GM12878 (cell line): ENCODE measurements at regions not wholly inside any gene's neighbourhood (a gene's known extent, or its start where the extent isn't known, plus 50 kb on each side); places are given as distances from the start of the nearest gene placed in this dataset.

Experiments
- ATAC-seq: fragments of 200-7000 bp; cut with Tn5 transposase; 3 replicates; pipeline ENCODE4 v1.9.1; 2020; ENCODE audit warnings: mild to moderate bottlenecking, moderate library complexity
- BruUV-seq: library from RNA; stranded (reverse); fragments of 400-500 nt; replicated peaks from 2 replicates; lab custom pipeline; 2021; lab: Mats Ljungman, UMichigan
- CTCF ChIA-PET: fragments of 300-600 bp; sonication (Branson Sonifier 250); formaldehyde crosslinking; extraction: SDS; loops from one replicate; lab custom pipeline; 2021; ENCODE audit warnings: inconsistent platforms; lab: Yijun Ruan, JAX
- POLR2A ChIA-PET: fragments of 350-600 bp; formaldehyde crosslinking; extraction: SDS; loops from one replicate; lab custom pipeline; 2021; ENCODE audit warnings: inconsistent platforms; lab: Charles Lee
- RAD21 ChIA-PET: fragments of 300-600 bp; sonication (Branson Sonifier 250); formaldehyde crosslinking; loops from one replicate; lab custom pipeline; 2023; ENCODE audit warnings: antibody characterized with exemption; ENCODE audit not compliant: unreplicated experiment; lab: Charles Lee
- SMC1A ChIA-PET: fragments of 300-600 bp; sonication (Branson Sonifier 250); formaldehyde crosslinking; loops from one replicate; lab custom pipeline; 2023; ENCODE audit not compliant: unreplicated experiment, uncharacterized antibody; lab: Charles Lee
- DNase-seq: peaks from one replicate; pipeline ENCODE4 v3.0.0-alpha.2; 2011; ENCODE audit warnings: low read depth, low spot score
- FAIRE-seq: peaks from 3 replicates; lab custom pipeline; 2011; peaks lifted over from hg19 to GRCh38; lab: Jason Lieb, UNC
- H2AFZ ChIP-seq: 2 replicates; pipeline ENCODE4 v1.6.0; 2011; ENCODE audit warnings: low read depth, low read length, control low read depth; ENCODE audit not compliant: control insufficient read depth
- H3K27ac ChIP-seq: 2 replicates; pipeline ENCODE4 v1.5.1; 2011; ENCODE audit warnings: control low read depth; ENCODE audit not compliant: control insufficient read depth, insufficient read depth
- H3K27me3 ChIP-seq, 2 experiments: replicated peaks in 1 of 2; 2 replicates each; pipeline versions ENCODE4 v1.6.0 to v1.6.1; 2011; ENCODE audit warnings: low read length in 1 of 2; ENCODE audit not compliant: control insufficient read depth in 2 of 2, insufficient read depth in 2 of 2
- H3K36me3 ChIP-seq, 2 experiments: 2 replicates each; pipeline ENCODE4 v1.5.1; 2011; ENCODE audit warnings: low read length in 1 of 2; ENCODE audit not compliant: control insufficient read depth in 2 of 2, insufficient read depth in 2 of 2
- H3K4me1 ChIP-seq: 2 replicates; pipeline ENCODE4 v1.6.1; 2011; ENCODE audit warnings: mild to moderate bottlenecking, low read length, moderate library complexity, mixed read lengths; ENCODE audit not compliant: control insufficient read depth, insufficient read depth
- H3K4me2 ChIP-seq: 2 replicates; pipeline ENCODE4 v1.6.0; 2011; ENCODE audit warnings: control low read depth; ENCODE audit not compliant: control insufficient read depth, insufficient read depth
- H3K4me3 ChIP-seq: fragments of 200-600 bp; sonication (generic); 2 replicates; pipeline ENCODE4 v1.5.1; 2016
- H3K79me2 ChIP-seq: 2 replicates; pipeline ENCODE4 v1.6.0; 2011; ENCODE audit warnings: low read length; ENCODE audit not compliant: control insufficient read depth, insufficient read depth
- H3K9ac ChIP-seq: 2 replicates; pipeline ENCODE4 v1.8.0; 2011; ENCODE audit warnings: low read length, control low read depth, mixed read lengths; ENCODE audit not compliant: control insufficient read depth, insufficient read depth
- H3K9me3 ChIP-seq: replicated peaks from 3 replicates; pipeline ENCODE4 v1.5.1; 2011; ENCODE audit warnings: mild to moderate bottlenecking, low read length; ENCODE audit not compliant: control insufficient read depth, insufficient read depth
- H4K20me1 ChIP-seq: 2 replicates; pipeline ENCODE4 v1.6.0; 2011; ENCODE audit not compliant: control insufficient read depth, insufficient read depth
- BMI1 ChIP-seq: fragments of 450-650 bp; IDR thresholded peaks from 2 replicates; pipeline ENCODE4 v1.6.1; 2016; ENCODE audit warnings: mild to moderate bottlenecking, moderate library complexity, borderline replicate concordance
- CREM ChIP-seq: IDR thresholded peaks from 2 replicates; pipeline ENCODE4 v1.6.1; 2014; ENCODE audit warnings: antibody characterized with exemption, low read depth
- ESRRA ChIP-seq: IDR thresholded peaks from 2 replicates; pipeline ENCODE4 v1.6.1; 2012; ENCODE audit warnings: mild to moderate bottlenecking, low read length, improper control_type of control experiment
- FOXK2 ChIP-seq: fragments of 450-650 bp; IDR thresholded peaks from 2 replicates; pipeline ENCODE4 v1.6.1; 2017; ENCODE audit warnings: mild to moderate bottlenecking, moderate library complexity
- NBN ChIP-seq: fragments of 450-650 bp; IDR thresholded peaks from 2 replicates; pipeline ENCODE4 v1.6.1; 2016
- NFIC ChIP-seq: IDR thresholded peaks from 2 replicates; pipeline ENCODE4 v1.6.1; 2012; ENCODE audit warnings: low read depth, mild to moderate bottlenecking, inconsistent platforms, low read length, moderate library complexity
- POLR2AphosphoS5 ChIP-seq: IDR thresholded peaks from 2 replicates; pipeline ENCODE4 v1.6.1; 2011; ENCODE audit warnings: mild to moderate bottlenecking, low read length, inconsistent platforms
- SPI1 ChIP-seq: IDR thresholded peaks from 2 replicates; pipeline ENCODE4 v1.6.1; 2011; ENCODE audit warnings: low read depth, mild to moderate bottlenecking, low read length, moderate library complexity, borderline replicate concordance; ENCODE audit not compliant: insufficient read depth
- TCF3 ChIP-seq: IDR thresholded peaks from 2 replicates; pipeline ENCODE4 v1.6.1; 2012; ENCODE audit warnings: low read depth, mild to moderate bottlenecking, low read length, borderline replicate concordance; ENCODE audit not compliant: insufficient read depth
- ZNF274 ChIP-seq: IDR thresholded peaks from one replicate; pipeline ENCODE4 v1.8.0; 2011; ENCODE audit not compliant: insufficient read length, insufficient read depth
- WGBS: methylation state at CpG from one replicate; pipeline ENCODE4 v1.1.6; 2016; ENCODE audit warnings: low lambda C conversion rate; ENCODE audit not compliant: insufficient replicate concordance, insufficient coverage; ENCODE audit errors: missing lambda C conversion rate; 5-methylcytosine and 5-hydroxymethylcytosine counted together
- in situ Hi-C: fragments of 300-500 bp; cut with MboI; formaldehyde crosslinking; loops from 9 replicates; pipeline ENCODE4 v1.14.3; 2018; ENCODE audit warnings: mixed read lengths
- intact Hi-C: fragments of 100-400 bp; cut with micrococcal nuclease; formaldehyde crosslinking; loops from one replicate; pipeline ENCODE4 v1.14.2; 2022; ENCODE audit not compliant: unreplicated experiment
- TF ChIP-seq, protein P1 (sequence below): IDR thresholded peaks from 2 replicates; pipeline ENCODE4 v1.6.1; 2011; ENCODE audit warnings: low read depth, low read length, improper control_type of control experiment, borderline replicate concordance

DNA sequence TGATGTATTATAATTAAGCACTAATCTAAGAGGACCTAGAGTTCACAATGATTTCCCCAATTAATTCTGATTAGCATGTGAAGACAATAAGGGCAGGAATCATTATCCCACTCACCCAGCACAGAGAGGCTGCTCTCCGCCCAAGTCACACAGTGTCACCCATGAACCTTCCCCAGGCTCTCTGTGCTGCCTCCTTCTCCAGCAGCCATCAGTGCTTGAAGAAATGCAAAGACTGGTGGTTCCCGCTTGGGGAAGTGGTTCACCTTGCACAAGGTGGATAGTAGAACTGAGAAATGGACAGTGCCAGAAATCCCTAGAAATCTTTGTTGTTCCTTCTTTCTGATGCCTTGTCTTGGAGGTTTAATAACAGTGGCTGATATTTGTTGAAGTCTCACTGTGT is 401.3 kb downstream of the QKI start:
- H4K20me1 ChIP-seq, result no peaks in the 10 kb centered on the region
- ChIA-PET POLR2A (no interaction called here), RAD21 (no interaction called here)
- BruUV-seq, result no TSS peak
- intact Hi-C loops, result no loop called here
- no peaks in the 10 kb centered on the region for H3K79me2 ChIP-seq
- FAIRE-seq, result no peak
- no peaks in the 10 kb centered on the region for H3K27me3 ChIP-seq
- no peak overlapping the region for H3K4me2 ChIP-seq
- TF ChIP-seq SPI1 (no peak), BMI1 (no peak), NBN (no peak), ZNF274 (no peak), FOXK2 (no peak), ESRRA (no peak), CREM (no peak), NFIC (no peak), POLR2AphosphoS5 (no peak), TCF3 (no peak)
- TF ChIP-seq, protein P1, sequence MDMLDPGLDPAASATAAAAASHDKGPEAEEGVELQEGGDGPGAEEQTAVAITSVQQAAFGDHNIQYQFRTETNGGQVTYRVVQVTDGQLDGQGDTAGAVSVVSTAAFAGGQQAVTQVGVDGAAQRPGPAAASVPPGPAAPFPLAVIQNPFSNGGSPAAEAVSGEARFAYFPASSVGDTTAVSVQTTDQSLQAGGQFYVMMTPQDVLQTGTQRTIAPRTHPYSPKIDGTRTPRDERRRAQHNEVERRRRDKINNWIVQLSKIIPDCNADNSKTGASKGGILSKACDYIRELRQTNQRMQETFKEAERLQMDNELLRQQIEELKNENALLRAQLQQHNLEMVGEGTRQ, result no peak
- TF ChIP-seq, all 136 proteins: peak for 0
- no peak overlapping the region for H3K27ac ChIP-seq
- WGBS, result 96% methylated on average over 2 of the region's 2 CpGs
- no peaks in the 10 kb centered on the region for H3K9me3 ChIP-seq
- peaks cover 9% of the 10 kb centered on the region for H3K4me1 ChIP-seq
- ATAC-seq (no peak), DNase-seq (no peak)
- CTCF ChIA-PET, result no interaction called here
- SMC1A ChIA-PET, result no interaction called here
- H3K9ac ChIP-seq, result no peak overlapping the region
- H2AFZ ChIP-seq, result no peak overlapping the region
- no peak overlapping the region for H3K4me3 ChIP-seq
- no peaks in the 10 kb centered on the region for H3K36me3 ChIP-seq
- in situ Hi-C loops, result no loop called here
